ENCODE measurements at regions not wholly inside any gene's neighbourhood (a gene's known extent, or its start where the extent isn't known, plus 50 kb on each side); places are given as distances from the start of the nearest gene placed in this dataset.

GRCh38 chr10:64206409-64206808 lies 685.2 kb downstream of the REEP3 start:
- intact Hi-C loops (cut with DNase I): no loop called here
- no peak overlapping the region for H3K4me3 ChIP-seq
- no peaks in the 10 kb centered on the region for H3K4me1 ChIP-seq
- H3K27ac ChIP-seq: no peak overlapping the region
- H3K27me3 ChIP-seq: no peaks in the 10 kb centered on the region
- no peaks in the 10 kb centered on the region for H3K9me3 ChIP-seq
- TF ChIP-seq, protein P1, sequence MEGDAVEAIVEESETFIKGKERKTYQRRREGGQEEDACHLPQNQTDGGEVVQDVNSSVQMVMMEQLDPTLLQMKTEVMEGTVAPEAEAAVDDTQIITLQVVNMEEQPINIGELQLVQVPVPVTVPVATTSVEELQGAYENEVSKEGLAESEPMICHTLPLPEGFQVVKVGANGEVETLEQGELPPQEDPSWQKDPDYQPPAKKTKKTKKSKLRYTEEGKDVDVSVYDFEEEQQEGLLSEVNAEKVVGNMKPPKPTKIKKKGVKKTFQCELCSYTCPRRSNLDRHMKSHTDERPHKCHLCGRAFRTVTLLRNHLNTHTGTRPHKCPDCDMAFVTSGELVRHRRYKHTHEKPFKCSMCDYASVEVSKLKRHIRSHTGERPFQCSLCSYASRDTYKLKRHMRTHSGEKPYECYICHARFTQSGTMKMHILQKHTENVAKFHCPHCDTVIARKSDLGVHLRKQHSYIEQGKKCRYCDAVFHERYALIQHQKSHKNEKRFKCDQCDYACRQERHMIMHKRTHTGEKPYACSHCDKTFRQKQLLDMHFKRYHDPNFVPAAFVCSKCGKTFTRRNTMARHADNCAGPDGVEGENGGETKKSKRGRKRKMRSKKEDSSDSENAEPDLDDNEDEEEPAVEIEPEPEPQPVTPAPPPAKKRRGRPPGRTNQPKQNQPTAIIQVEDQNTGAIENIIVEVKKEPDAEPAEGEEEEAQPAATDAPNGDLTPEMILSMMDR (IDR thresholded peaks at IDR 0.05): no peak
- TF ChIP-seq POLR2A (IDR thresholded peaks at IDR 0.05) (no peak), POLR2AphosphoS5 (IDR thresholded peaks at IDR 0.05) (no peak), EP300 (IDR thresholded peaks at IDR 0.05) (no peak)
- 86 to 93% methylated on average over 2 of the region's 2 CpGs for WGBS, 2 donors
- no peak for DNase-seq
- H3K36me3 ChIP-seq: no peaks in the 10 kb centered on the region

DNA sequence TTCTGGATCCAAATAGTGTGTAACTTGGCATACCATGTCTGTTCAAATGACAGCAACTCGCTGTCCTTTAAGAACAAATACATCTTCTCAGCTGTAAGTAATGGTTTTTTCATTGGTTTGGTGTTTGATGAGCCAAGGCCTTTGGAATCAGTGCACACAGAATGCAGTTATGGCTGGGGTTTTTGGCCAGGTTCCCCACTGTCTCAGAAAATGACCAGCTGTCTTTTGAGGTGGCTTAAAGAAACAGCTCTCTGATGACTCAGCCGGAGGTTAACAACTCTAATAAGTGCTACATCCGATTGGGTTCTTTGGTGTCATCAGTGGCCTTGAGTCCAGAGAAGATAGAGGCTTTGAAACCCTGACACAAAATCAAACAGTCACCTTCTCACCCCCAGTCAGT lies 688.4 kb downstream of the REEP3 start:
- Histone ChIP-seq H3K4me1 (no peaks in the 10 kb centered on the region), H3K36me3 (no peaks in the 10 kb centered on the region), H3K4me3 (no peak overlapping the region), H3K9me3 (no peaks in the 10 kb centered on the region), H3K27me3 (no peaks in the 10 kb centered on the region), H3K27ac (no peak overlapping the region)
- peak; percentile 63 for DNase-seq
- TF ChIP-seq, protein P1 (IDR thresholded peaks at IDR 0.05): no peak
- no peak for TF ChIP-seq EP300 (IDR thresholded peaks at IDR 0.05)
- TF ChIP-seq POLR2A (IDR thresholded peaks at IDR 0.05): no peak
- no peak for TF ChIP-seq POLR2AphosphoS5 (IDR thresholded peaks at IDR 0.05)
- intact Hi-C loops (cut with DNase I): no loop called here
- WGBS, 2 donors: 57 to 61% methylated on average over 3 of the region's 3 CpGs

- intact Hi-C loops (cut with DNase I): no loop called here
- TF ChIP-seq POLR2AphosphoS5 (IDR thresholded peaks at IDR 0.05) (no peak), POLR2A (IDR thresholded peaks at IDR 0.05) (no peak), EP300 (IDR thresholded peaks at IDR 0.05) (no peak)
- TF ChIP-seq, protein P1 (IDR thresholded peaks at IDR 0.05): no peak
Measured at GRCh38 chr10:64210211-64210610, 689.0 kb downstream of the REEP3 start.

DNA sequence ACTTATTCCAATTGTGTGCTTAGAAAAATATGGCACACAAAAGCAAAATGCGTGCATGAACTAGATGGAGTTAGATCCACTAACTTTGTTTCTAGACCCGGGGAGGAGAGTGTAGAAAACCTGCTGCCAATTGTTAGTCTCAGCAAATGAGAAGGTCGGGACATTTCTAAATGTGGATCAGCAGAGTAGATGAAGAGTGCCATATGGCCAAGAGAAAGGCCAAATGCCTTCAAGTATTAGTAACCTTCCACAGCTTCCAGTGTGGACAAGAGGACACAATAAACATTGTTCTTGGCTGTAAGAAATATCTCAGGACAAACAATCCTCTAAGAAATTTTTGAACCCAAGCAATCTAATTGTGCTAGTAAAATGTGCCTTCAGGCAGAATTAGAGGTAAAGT lies 690.3 kb downstream of the REEP3 start:
- Histone ChIP-seq H3K36me3 (no peaks in the 10 kb centered on the region), H3K9me3 (no peaks in the 10 kb centered on the region), H3K27ac (no peak overlapping the region), H3K4me3 (no peak overlapping the region), H3K27me3 (no peaks in the 10 kb centered on the region), H3K4me1 (no peaks in the 10 kb centered on the region)
- intact Hi-C loops (cut with DNase I): no loop called here
- DNase-seq: no peak
- 75 to 76% methylated on average over 3 of the region's 3 CpGs for WGBS, 2 donors
- no peak for TF ChIP-seq POLR2A (IDR thresholded peaks at IDR 0.05)
- TF ChIP-seq EP300 (IDR thresholded peaks at IDR 0.05): no peak
- no peak for TF ChIP-seq POLR2AphosphoS5 (IDR thresholded peaks at IDR 0.05)
- TF ChIP-seq, protein P1 (IDR thresholded peaks at IDR 0.05): no peak

More at GRCh38 chr10:64210211-64210610, 689.0 kb downstream of the REEP3 start:
- no peak overlapping the region for H3K27ac ChIP-seq
- WGBS, 2 donors: 85 to 87% methylated on average over 2 of the region's 2 CpGs
- DNase-seq: no peak
- H3K27me3 ChIP-seq: no peaks in the 10 kb centered on the region
- no peak overlapping the region for H3K4me3 ChIP-seq
- no peaks in the 10 kb centered on the region for H3K9me3 ChIP-seq
- H3K36me3 ChIP-seq: no peaks in the 10 kb centered on the region
- H3K4me1 ChIP-seq: no peaks in the 10 kb centered on the region

- TF ChIP-seq, protein P1 (IDR thresholded peaks at IDR 0.05): no peak
- no peak for TF ChIP-seq POLR2AphosphoS5 (IDR thresholded peaks at IDR 0.05)
- TF ChIP-seq POLR2A (IDR thresholded peaks at IDR 0.05): no peak
- TF ChIP-seq EP300 (IDR thresholded peaks at IDR 0.05): no peak
- intact Hi-C loops (cut with DNase I): no loop called here
- no peak for DNase-seq
- Histone ChIP-seq H3K4me3 (no peak overlapping the region), H3K27ac (no peak overlapping the region), H3K9me3 (no peaks in the 10 kb centered on the region), H3K27me3 (no peaks in the 10 kb centered on the region), H3K4me1 (no peaks in the 10 kb centered on the region), H3K36me3 (no peaks in the 10 kb centered on the region)
- WGBS, 2 donors: 44 to 77% methylated on average over 1 of the region's 1 CpG
Measured at GRCh38 chr10:64215088-64215487, 693.9 kb downstream of the REEP3 start.
